GM21526 (cell line): ENCODE measurements at regions not wholly inside any gene's neighbourhood (a gene's known extent, or its start where the extent isn't known, plus 50 kb on each side); places are given as distances from the start of the nearest gene placed in this dataset.

ENCODE experiments used
- ATAC-seq: cut with Tn5 transposase; IDR thresholded peaks from one replicate; pipeline ENCODE4 v1.9.1; 2021; ENCODE audit warnings: moderate library complexity; ENCODE audit not compliant: unreplicated experiment, low FRiP score

DNA sequence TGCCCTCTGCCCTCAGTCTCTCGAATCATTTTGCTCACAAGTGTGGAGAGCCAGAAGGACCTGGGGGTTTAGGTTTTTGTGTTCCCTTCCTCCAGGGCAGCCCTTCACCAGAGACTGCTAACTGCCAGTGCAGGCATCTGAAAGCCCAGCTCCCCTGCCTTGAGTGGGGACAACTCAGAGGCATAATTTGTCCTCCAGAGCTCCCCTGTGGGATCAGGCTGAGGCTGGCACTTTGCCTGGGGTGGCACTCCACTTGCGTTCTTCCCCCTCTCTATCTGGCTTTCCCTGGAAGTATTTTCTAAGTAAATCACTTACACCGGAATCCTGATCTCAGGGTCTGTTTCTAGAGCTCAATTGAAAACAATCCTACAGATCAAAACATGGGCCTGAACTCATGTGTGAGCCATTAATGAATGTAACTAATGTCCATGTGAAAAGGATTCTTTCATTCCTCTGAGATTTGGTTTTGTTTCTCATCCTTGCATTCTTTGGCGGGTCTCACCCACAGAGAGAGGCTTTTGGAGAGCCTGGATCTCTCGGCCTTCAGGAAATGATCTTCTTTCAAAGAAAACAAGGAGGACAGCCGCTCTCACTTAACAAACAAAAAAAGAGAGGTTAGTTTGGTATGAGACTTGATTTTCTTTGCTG lies 125.7 kb upstream of the RIPOR2 start:
- no peak for ATAC-seq

DNA sequence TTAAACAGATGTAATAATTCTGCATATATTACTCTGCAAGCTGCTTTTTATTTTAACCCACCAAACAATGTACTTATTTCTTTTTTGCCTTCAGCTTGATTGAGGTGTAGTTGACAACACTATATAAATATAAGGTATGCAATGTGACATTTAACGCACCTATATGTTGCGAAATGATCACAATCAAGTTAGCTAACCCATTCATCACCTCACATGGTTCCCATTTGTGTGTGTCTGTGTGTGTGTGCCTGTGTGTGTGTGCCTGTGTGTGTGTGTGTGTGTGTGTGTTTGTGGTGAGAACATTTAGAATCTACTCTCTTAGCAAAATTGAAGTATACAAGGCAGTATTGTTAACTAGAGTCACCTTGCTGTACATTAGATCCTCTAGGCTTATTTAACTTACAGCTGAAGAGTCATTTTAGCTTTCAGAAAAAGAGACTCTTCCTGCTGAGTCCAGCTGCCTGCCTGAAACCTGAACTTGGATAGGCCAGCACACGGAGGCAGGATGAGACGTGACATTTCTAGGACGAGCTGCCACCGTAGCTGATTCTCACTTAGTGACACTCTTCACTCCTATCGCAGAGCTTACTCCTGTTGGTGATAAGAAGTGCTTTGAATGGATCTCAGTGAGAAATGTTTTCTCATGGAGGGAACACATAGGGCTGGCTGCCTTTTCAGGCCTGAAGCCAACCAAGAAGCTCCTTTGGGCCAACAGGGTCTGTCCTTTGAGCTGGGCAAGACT lies 126.5 kb upstream of the RIPOR2 start:
- ATAC-seq, result no peak

DNA sequence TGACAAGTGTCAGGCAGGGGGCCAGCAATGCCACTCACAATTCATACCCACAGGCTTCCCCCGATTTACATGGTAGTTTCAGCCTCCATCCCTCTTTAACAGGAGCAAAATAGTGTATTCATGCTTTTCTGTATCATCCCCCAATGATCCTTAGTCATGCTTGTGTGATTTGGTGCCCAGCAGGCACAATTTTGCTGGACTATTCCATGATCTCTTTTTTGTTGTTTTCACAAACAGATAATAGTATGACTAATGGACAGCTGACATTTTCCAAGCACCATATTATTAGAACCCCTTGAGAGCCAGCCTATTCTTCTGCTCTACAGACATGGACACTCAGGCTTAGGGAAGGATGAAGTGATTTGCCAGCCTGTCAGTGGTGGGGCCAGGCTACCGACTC lies 128.2 kb upstream of the RIPOR2 start:
- no peak for ATAC-seq

DNA sequence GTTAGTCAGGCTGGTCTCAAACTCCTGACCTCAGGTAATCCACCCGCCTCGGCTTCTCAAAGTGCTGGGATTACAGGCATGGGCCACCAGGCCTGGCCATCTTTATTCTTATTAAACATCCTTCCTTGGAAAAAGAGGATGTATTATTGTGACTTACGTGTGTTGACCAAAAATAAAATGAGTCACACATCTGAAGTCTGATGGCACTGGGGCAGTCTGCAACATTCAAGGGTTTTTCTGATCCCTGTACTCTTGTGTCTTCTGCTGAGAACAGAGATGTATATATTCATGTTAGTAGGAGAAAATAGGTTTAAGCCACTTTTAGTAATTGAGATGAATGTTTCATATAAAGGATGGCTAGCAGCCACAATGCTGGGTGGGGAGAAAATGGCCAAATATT lies 129.9 kb upstream of the RIPOR2 start:
- ATAC-seq, result no peak

DNA sequence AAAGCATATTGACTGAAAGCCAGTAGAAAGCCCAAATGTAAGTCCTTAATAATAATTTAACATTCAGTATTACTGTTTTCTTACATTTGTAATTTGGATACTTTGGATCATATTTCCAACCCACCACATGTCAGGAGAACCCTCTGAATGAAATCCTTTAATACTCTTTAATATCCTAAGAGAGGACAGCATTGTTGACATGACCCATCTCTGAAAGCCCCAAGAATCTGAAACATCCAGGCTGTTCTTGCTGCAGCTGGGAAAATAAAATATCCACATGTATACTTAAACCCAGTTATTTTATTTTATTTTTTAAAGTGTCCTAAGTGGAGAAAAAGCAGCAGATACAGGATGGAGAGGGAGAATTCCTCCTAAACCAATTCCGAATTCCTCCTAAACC lies 130.8 kb upstream of the RIPOR2 start:
- no peak for ATAC-seq

DNA sequence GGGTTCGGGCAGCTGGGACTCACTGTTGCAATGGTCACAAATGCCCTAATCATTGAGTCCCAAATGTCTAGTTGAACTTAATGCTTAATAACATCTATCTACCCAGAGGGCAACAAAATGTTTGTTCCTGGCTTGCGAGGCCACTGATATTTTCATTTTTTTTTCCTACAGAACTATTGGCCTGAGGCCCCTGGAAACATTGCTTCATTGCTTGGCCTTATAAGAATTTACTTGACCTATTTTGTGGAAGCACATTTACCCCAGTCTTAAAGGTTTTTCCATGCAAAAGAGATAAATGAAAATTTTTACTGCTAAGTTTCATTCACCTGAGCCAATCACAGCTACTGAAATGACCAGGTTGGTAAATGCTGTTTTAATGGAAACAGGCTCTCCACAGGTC lies 133.1 kb upstream of the RIPOR2 start:
- no peak for ATAC-seq

DNA sequence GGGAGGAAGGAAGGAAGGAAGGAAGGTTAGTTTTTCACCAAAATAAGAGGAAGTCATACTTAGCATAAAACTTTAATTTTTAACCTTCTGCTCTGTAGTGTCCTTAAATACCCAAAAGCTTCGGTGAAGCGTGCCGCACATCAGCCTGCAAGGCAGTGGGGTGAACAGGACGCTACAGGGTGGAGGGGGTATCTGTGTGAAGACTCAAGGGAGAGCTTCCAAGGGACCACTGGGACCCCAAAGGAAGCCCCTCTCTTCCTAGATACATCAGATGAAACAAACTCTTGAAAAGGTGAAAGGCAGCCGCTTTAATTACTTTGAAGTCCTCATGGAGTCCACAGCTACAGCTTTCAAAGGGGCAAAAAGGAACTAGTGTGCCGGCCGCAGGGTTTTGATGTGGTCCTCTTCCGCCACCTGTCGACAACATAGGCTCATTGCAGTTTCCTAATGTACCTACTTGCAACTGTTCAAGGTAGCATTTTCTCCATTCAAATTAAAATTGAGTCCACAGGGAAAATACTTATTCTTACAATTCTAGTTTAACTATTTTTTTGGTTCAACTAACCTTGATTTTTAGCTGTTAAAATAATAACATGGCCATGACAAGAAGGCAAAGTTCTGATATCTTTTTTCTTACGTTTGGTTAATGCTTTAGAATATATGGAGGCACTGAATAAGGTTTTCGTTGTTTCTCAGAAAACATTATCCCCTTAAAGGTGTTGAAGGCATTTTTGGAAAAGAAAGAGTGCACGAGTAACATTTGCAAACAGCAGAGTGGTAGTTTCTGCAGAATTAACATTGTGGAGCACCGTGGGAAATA lies 135.0 kb upstream of the RIPOR2 start:
- peak; percentile 88 for ATAC-seq

DNA sequence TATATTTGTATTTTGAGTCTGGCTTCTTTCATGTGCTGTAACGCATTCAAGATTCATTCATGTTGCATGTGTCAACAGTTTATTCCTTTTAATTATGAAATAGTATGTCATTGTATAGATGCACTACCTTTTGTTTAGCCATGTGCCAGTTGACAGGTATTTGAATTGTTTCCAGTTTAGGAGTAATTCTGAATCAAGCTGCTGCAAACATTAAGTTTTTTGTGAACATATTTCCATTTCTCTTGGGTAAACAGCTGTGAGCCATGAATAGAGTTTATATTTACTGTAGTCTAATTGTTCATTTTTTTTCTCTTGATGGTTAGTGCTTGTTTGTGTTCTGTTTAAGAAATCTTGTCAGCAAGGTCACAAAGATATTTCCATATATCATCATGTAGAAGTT lies 142.4 kb upstream of the RIPOR2 start:
- no peak for ATAC-seq

DNA sequence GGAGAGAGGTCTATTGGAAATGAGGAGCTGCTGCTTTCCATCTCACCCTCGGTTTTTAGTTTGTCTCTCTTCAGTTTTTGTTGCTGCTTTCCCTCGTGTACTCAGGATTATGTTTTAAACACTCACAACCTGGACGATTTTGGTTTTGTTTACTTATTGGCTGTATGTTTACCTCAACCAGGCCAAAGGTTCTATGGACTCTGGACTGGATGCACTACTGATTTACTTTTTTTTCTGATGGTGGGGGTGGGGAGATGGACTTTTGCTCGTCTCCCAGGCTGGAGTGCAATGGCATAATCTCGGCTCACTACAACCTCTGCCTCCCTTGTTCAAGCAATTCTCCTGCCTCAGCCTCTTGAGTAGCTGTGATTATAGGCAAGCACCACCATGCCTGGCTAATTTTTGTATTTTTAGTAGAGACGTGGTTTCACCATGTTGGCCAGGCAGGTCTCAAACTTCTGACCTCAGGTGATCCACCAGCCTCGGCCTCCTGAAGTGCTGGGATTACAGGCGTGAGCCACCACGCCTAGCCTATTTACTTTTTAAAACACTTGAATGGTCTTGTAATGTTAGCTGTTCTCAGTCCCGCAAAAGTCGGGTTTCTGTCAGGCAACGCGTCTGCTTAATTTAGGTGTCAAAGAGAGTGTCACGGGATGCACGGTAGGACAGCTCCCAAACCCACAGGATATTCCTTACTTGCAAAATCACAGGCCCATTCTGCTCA lies 148.2 kb upstream of the RIPOR2 start:
- no peak for ATAC-seq

DNA sequence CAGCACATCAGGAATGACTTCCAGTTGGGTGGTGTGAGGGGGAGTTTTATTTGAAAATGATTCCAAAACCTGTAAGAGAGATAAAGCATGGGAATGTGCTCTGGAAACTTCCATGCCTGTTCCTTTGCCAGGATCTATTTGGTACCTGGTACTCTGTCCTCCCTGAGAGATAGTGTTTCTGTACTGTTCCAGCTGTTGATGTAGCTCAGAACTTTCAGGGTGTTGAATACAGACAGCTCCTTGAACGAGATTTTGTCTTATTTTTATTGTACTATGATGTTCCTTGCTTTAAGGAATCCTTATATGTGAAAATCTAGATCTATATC lies 148.7 kb upstream of the RIPOR2 start:
- no peak for ATAC-seq

DNA sequence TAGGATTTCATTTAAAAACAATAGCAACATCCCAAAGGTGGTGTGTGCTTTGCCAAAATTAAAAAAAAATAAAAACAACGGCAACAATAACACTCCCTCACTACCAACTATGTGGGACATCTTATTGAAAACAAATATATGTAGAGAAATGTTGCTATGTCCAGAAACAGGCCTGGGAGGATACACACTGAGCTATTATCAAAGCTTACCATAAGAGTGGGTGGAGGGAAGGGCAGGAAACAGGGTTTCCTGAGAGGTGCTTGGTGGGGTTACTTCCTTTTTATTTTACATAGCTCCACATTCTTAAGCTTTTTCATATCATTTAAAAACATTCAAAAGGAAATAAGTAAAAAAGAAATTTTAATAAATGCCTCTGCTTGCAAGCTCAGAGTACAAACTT lies 150.0 kb upstream of the RIPOR2 start:
- ATAC-seq, result no peak

DNA sequence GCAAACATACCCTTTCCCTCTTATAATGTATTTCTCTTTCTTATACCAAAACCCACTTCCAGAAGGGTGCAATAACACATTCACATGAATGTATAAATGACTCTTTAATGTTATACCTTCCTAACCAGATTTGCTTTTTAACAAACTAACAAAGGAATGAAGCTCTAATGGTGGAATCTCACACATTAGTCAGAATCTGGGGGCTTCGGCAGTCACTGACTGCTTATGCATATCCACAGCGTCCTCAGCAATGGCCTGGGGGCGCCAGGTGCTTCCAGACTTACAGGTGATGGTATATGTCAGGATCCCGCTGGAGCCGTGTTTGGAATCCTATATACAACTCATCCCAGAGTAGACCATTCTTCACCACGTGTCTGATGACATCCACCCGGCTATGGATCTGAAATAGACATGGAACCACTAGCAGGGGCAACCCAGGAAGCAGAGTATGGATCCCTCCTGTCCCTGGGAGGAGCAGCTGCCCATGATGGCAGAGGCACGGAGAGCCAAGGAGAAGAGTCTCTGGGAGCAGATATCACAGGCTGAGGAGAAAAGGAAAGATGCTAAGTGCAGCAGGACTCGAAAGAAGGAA lies 150.8 kb upstream of the RIPOR2 start:
- ATAC-seq, result no peak

DNA sequence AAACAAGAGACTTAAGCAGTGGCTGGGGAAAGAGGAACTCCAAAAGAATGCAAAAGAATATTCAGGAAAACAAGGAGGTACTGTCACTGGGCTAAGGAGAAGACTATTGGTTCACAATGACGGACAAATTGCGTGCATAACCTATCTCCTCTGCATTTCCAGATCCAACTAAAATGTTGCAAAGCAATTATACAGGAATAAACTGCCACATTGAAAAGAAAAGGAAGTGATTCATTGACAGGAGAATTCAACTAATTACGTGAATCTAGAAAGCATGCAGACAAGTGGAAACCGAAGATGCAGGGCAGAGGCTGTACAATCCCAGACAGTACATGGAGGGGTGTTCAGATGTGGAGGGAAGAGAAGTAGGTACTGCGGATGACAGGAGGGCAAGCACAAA lies 152.8 kb upstream of the RIPOR2 start:
- no peak for ATAC-seq

DNA sequence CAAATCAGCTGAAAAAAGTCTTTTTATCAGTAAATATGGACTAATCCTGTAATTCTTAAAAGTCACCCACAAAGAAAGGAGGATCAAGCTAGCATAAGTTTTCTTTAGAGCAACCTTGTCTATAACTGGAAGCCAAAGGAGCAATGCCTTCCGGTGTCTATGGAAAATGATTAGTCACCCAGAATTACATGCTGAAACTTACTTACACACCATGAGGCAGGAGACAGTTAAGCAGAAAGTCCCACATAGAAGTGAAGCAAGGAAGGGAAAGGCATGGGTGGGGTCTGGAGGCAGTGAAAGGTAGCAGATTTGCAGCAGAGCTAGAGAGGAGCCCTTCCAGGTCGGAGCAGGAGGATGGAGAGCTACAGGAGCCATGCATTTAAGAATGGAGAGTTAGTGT lies 153.7 kb upstream of the RIPOR2 start:
- ATAC-seq, result no peak

DNA sequence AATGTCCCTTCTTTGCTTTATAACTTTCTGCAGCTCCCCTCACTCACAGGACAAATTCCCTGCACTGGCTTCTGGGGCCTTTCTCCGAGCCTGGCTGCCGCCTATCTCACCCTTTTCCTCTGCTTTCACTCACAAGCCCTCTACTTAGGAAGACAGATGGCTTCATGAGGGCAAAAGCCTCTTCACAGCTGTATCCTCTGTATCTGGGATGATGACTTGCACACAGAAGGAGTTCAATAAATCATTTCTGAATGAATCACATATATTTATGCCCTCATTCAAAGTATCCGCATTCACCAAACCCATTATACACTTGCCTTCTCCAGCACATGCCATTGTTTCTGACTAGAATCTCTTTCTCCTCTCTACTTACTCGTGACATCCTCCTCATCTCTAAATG lies 159.0 kb upstream of the RIPOR2 start:
- no peak for ATAC-seq

DNA sequence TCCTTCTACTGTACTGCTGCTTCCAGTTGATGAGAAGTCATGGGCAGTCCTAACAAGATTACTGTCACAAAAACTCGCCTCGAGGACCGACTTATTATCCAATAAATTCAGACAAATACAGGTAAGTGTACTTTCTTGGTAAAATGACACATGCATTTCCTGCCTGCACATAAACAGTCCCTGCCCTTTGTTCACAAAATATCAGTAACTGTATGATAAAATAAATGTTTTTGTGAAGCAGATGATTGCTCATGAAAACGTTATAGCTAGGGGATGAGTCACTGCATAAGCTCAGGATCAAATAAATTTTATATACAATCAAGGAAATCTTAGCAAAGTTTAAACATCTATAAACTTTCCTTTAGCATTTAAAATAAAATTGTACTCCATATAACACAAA lies 164.5 kb upstream of the RIPOR2 start:
- no peak for ATAC-seq

DNA sequence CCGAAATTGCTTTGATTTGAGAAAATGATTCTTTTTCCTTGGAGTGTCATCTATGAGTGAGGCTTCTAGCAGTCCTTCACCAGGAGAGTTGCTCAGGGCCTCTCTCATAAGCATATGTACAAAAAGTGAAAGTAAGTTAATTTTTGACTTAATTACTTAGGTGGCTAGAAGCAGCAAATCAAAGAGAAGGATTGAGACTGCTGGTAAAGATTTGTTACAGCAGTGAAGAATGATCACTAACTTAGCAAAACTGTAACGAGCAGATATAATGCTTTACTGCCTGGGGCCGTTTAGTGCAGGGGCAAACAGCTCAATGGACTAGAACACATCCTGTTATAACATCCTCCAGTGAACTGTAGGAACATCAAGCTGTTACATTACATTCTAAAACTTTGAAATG lies 167.8 kb upstream of the RIPOR2 start:
- ATAC-seq, result no peak

DNA sequence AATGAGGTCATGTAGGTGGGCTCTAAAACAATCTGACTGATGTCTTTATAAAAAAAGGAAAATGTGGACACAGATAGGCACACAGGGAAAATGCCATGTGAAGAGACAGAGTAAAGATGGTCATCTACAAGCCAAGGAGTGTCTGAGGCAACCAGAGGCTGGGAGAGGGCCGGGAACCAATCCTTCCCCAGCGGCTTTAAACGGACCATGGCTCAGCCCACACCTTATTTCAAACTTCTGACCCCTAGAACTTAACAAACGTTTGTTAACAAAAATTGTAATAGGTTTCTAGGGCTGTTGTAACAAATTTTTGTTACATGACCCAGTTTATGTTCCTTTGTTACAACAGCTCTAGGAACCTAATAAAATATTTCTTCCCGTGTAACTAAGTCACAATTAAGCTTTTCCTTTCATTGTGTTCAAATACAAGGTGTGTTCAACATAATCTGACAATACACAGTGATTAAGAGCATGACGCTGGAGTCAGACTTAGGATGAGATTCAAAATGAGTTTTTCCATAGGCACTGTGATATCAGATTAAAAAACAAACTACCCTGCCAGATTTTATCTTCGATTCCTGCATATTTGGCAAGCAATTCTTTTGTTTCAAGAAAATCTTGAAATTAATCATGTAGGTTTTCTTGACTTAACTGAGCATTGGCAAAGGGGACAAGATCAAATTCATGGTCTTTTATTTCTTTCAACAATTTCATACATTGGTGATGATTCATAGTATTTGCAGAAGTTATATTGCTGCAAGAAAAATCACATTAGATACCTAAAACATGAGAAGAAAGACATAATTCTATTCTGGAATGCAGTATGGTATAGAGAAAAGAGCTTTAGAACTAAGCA lies 169.5 kb upstream of the RIPOR2 start:
- ATAC-seq, result no peak

DNA sequence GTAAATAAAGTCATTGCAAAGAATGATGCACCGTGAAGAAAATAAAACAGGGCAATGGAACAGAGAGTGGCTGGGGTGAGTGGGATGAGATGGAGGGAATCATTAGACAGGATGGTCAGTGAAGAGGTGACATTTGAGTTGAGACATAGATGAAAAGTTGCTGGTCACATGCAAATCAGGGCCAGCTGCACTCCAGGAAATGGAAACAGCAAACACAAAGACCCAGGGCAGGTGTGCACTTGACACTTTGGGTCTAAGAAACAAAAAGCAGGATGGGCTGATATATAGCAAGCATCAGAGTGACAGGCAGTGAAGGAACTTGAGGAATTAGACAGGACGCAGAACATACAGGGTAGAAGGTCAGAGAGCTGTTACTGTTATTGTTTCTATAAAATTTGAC lies 171.5 kb upstream of the RIPOR2 start:
- ATAC-seq, result peak; percentile 71

DNA sequence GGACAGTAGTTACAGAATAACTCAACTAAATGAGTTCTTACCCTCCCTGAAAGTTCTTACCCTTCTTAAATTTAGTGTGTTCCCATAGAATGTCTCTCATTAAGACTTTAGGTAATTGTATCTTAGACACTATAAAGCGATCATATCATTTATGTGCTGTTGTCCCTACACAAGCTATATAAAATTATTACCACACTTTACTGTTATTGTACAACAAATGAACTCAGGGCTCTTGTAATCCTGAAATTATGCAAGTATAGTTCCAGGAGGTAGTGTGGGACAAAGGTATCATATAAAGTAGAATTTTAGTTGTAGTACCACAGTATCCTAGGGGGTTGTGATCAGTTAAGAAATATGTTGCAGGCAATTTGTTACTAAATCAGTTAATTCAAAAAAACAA lies 167.4 kb upstream of the CARMIL1 start:
- ATAC-seq, result no peak
